DMS53 (cell line): ENCODE measurements at regions not wholly inside any gene's neighbourhood (a gene's known extent, or its start where the extent isn't known, plus 50 kb on each side); places are given as distances from the start of the nearest gene placed in this dataset.
"Not testable (repeated sequence)": the region's sequence is repeated elsewhere in the genome, so short reads cannot be mapped to it uniquely, and the experiment has no call there.

Experiments used
- DNase-seq: peaks from one replicate; lab custom pipeline; 2025; lab: John Stamatoyannopoulos, UW

DNA sequence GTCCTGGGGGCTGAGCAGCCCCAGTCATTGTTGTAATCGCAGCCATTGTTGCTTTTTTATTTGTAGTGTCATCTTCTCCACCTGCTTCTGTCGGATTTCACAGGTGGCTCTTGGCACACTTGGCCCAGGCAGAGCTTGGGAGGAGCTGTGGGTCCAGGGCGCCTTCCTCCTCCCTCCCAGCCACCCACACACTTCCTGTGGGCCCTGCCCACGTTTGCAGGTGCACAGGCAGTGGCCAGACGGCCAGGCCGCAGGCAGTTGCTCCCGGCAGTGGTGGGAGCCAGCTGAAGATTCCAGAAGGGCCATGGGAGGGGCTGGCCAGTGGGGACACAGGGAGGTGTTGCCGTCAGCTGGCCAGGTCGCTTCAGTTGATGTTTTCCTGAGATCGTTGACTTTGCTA is 1191.9 kb downstream of the BRD1 start:
- no peak for DNase-seq

DNA sequence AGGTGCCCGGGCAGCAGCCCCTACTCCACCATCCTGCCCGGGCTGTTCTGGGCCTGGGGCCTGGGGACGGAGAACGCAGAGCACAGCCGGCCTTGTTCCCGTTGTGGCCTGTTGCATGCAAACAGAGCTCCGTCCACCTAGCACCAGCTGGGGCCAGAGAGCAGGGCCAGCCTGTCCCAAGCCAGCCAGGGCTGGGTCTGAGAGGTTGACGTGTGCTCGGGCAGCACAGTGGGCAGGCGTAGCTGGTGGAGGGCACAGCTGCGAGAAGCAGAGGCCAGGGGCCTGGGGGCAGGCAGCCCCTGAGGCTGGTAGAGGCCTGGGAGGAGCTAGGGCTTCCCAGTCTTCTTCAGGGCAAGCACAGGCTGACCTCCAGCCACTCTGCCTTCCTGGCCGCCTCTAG is 1192.6 kb downstream of the BRD1 start:
- no peak for DNase-seq

DNA sequence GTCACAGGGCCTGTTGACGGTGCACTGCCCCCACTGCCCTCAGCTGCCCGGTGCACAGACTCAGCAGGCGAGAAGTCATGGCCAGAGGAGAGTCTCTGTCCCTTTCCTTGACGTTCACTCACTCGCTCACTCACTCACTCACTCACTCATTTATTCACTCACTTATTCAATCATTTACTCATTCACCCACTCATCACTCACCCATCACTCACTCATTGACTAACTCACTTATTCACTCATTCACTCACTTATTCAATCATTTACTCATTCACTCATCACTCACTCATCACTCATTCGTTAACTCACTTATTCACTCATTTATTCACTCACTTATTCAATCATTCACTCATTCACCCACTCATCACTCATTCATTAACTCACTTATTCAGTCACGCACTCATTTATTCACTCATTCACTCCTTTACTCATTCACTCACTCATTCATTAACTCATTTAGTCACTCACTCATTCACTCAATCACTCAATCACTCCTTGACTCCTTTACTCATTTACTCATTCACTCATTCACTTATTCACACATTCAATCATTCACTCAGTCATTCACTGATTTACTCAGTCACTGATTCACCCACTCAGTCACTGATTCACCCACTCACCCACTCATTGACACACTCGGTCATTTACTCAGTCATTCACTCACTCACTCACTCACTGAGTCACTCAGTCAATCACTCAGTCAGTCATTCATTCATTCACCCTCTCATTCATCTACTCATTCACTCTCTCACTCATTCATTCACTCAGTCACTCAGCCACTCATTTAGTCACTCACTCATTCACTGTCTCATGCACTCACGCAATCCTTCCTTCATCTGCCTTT is 1193.5 kb downstream of the BRD1 start:
- no peak for DNase-seq

DNA sequence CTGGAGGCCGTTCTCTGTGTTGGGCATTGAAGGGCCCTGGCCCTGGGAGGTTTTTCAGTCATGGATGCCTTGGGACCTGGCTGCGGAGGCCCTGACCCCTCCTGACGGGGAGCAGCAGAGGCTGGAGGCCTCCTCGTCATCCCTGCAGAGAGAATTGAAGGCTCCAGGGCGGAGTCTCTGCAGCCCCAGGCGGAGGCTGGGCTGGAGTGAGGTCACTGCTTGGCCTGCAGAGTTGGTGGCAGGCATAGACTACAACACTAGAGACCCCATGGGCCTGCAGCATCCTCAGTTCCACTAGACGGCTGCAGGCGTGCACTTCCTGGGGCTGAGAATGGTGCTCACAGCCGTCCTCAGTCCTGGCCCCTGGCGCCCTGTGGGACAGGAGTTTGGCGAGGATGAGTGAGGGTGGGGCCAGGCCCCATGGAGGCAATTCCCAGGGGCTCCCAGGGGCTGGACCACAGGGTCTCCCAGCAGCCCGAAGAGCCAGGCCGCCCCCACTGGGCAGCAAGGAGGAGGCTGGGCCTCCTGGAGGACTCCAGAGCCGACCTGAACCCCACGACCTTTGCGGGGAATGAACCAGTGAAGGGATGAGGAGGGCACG is 1194.9 kb downstream of the BRD1 start:
- DNase-seq, result no peak

DNA sequence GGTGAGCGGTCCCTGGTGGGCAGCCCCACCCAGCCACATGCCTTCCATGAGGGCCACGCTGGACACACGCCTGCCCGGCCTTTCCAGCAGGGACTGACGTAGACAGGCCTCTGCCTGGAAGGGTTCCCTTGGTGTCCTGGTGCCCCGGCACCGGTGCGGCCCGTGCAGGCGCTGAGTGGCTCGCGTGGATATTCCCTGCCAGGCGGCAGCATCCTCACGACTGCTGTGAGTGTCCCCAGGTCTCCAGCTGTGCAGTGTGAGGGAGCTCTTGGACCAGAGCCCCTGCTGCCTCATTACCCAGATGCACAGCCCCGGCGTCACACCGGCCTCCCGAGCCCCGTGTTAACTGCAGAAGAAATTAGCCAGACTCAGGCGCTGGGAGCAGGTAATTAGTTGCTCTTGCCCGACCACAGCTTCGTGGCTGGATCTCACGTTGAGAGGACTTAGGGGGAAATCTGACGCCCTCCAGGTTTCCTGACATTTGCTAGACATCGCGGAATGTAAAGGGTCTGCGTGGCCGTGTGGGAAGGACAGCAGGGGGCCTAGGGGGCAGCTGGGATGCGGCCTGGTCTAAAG is 1196.3 kb downstream of the BRD1 start:
- no peak for DNase-seq

DNA sequence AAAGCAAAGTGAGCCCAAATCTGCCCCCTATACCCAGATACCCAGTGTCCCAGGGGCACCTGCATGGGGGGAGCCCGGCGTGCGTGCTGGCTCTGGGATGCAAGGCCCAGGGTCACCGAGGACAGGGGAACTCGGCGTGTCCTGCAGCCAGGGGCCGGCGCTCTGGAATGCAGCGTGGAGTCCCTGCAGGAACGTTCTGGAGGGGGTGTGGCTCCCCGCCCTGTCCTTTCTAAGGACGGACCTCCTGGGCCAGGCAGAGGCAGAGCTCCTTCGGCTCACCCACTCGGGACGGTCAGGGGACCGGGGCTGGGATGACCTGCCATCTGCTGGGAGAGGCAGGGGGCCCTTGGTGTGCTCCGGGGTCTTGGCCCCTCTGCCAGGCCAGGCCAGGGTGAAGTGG is 1196.8 kb downstream of the BRD1 start:
- DNase-seq, result no peak

DNA sequence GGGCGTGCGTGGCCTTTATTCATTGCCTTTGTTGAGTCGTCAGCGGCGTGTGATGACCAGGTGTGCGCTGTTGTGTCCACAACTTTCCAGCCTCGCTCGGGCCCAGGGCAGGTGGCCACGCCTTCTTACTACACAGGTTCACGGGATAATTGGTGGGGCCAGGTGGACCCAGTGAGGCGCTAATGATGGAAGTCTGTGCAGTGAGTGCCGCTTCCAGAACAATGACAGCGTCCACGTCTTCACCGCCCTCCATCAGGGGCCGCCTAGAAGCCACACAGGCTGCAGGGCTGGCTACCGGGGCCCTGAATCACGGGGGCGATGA is 1197.3 kb downstream of the BRD1 start:
- DNase-seq, result no peak

DNA sequence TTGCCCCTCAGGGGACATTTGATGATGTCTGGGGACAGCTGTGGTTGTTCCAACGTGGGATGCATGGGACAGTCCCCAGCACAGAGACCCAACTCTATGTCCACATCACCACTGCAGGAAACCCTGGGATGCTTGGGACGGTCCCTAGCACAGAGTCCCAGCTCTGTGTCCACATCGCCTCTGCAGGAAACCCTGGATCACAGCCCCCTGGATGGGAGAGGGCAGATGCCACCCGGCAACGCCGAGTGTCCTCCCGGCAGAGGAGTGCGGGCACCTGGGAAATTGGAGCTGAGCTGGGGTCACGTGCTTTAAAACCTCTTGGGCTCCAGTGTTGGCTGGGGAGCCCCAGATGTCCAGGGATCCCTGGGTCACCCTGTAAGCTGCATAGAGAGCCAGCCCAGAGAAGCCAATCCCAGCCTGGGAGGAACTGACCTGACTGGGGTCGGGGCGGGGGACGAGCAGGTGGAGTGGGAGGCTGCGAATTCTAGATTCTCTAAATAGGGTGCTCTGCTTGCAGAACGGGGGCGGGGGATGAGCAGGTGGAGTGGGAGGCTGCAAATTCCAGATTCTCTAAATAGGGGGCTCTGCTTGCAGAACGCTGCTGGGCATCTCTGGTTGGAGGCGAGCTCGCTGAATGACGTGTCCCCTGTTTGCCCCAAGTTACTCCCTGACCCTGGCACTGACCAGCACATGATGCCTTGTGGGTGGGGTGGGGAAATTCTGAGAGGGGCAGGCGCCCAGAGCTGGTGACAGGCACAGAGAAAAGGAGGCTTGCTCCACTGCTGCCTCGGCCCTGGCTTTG is 1197.8 kb downstream of the BRD1 start:
- no peak for DNase-seq

DNA sequence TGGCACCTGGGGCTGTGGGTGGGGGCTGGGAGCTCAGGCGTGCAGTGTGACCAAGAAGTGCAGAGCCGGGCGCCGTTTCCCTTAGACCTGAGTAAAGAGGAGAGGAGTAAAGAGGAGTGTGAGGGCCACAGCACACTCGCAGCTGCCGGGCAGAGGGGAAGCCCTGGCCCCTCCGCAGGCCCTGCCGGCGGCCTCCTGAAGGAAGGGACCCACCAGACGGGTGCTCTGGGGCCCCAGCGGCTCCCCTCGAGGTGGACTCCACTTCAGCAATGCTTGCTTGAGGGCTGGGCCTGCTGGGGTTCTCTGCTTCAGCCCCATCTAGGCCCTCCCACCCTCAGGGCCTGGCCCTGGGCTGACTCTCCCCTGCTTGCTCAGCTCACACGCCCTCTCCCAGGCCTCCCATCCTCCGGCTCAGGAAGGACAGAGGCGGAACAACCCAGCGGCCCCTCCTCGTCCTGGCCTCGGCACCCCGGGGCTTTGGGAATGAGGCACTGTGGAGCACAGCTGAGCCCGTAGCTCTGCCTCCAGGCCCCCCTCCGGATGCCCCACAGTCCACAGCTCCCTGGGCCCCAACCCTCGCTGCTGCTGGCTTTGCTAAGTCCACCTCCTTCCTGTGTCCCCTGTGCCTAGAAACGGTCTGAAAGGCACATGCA is 1198.7 kb downstream of the BRD1 start:
- no peak for DNase-seq

DNA sequence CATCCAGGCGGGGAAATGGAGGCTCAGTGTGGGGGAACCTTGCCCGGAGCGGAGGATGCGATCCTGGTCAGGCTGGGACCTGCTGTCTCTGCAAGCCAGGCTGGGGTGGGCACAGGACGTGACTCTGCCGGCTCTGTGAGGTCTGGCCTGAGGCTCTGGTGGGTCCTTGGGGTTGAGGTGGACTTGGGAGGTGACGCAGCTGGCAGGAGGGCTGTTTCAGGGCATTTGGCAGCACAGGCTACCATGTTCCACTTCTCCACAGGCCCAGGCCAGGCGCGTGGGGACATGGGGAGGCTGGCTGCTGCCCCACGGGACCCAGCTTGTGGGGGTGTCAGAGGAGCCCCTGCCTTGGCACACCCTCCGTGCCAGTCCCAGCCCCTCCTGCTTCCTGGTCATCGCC is 1199.7 kb downstream of the BRD1 start:
- no peak for DNase-seq

DNA sequence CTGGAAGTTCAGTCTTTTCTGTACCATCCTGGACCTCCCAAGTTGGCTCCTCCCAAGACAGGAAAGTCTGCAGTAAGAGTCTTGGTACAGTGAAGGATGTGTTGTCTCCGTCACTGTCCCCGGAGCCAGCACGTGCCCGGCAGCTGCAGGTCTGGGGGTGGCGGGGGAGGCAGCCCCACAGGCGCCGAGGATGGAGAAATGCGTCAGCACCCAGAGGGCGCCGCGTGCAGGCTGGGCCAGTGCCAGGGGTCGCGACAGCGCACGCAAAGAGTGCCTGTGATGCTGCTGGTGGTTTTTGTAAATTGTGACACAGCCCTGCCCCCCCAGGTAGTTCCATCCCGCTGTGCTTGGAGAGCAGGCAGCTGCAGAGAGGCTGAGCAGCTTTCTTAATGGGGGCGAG is 1200.5 kb downstream of the BRD1 start:
- DNase-seq, result no peak

DNA sequence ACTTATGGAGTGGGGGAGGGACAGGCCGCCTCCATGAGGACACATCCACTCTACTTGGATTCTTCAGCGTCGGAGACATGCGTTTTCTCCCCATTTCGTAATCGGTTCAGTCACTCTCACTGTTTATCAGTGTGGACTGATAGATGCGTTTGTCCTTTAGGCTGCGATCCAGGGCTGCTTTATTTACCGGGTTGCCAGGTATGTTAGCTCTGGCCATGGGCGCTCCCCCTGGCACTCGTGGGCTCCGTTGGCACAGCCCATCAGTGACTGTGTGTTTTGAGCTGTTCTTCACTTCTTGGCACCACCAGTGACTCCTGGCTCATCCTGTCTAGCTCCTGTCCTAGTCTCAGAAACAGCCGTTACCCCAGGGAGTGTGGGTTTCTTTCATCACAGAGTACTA is 1203.3 kb downstream of the BRD1 start:
- DNase-seq, result no peak

DNA sequence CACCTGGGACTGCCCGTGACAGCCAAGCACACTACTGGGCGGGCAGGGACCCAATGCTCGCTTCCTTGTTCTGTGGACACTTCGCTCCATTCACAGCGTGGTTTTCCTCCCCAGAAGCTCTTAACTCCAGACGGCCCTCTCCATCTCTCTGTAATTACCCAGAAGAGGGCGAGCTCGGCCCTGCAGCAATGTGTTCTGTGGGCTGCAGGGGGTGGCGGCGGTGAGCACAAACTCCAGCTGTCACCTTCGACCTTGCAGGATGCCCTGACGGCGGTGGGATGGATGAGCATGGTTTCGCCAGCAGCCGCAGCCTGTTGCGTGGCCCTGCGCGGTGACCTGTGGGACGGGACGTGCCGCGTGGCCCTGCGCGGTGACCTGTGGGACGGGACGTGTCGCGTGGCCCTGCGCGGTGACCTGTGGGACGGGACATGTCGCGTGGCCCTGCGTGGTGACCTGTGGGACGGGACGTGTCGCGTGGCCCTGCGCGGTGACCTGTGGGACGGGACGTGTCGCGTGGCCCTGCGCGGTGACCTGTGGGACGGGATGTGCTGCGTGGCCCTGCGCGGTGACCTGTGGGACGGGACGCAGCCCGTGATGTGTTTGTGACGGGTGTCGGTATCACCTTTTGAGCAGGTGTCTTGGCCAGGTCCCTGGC is 1204.7 kb downstream of the BRD1 start:
- DNase-seq, result no peak

DNA sequence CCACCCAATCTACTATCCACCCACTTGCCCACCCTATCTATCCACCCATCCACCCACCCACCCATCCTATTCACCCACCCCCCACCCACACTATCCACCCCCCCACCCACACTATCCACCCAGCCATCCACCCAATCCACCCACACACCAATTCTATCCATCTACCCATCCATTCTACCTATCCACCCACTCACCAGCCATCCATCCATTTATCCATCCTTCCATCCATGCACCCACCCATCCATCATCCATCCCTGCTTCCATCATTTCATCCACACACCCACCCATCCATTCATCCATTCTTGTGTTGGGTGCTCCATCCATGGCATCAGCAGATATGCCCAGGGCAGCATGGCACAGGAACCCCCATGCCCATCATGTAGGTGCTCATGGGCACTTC is 1206.6 kb downstream of the BRD1 start:
- DNase-seq, result no peak

DNA sequence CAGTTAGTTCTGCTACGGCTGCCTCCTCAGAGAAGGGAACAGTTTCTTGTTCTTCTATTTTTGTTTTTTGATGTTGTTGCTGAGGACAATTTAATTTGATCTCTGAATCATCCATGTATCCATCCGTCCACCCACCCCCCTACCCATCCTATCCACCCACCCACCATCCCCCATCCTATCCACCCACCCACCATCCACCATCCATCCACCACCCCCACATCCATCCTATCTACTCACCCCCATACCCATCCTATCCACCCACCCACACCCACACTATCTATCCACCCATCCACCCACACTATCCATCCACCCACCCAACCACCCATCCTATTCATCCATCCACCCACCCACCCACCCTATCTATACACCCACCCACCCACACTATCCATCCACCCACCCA is 1207.2 kb downstream of the BRD1 start:
- DNase-seq, result not testable (repeated sequence)

DNA sequence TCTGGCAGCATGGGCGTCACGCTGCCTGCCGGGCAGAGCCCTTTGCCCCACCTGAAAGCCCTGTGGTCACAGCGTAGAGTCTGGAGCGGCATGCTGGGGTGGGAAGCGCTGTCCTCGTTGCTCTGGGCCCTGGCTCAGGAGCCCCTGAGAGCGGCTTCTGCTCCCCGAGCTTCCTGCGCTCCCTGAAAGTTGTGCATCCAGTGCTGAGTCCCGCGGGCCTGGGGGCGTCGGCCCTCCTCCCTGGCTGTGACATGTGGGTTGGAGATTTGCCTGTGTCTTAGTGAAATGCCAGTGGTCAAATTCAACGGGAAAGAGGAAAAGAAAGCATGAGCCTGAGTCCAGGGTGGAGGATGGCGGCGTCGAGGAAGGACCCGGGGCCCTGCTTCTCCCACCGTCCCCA is 1208.0 kb downstream of the BRD1 start:
- no peak for DNase-seq

DNA sequence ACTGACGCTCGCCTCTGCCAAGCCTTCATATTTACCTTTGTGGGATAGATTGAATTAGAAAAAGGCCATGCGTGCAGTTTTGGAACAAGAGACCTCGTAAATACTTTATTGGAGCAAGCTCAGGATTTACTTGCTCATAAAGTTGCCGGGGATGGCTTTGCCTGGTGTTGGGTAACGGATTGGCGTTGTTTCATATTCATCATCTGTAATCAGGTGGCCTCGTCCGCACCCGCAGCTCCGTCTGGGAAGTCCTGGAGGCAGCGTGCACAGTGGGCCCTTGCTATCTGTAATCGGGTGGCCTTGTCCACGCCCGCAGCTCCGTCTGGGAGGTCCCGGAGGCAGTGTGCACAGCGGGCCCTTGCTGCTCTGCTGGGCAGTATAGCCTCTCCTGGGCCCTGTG is 1209.3 kb downstream of the BRD1 start:
- DNase-seq, result no peak

DNA sequence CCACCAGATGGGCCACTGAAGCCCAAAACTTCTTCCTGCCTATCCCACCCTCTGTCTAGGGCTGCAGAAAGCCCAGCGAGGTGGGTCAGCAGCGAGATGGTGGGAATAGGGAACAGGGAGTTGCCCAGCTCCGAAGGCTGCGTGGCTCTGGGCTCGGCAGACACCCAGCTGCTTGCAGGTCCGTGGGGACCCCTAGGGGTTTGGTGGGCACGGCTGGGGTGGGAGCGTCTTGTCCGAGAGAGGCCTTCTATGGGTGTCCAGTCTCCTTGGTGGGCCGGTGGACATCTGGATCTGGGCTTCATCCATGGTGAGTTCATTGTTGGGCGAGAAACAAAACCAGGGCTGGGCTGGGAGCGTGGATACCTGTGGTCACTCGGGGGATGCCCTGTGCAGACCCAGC is 1211.0 kb downstream of the BRD1 start:
- DNase-seq, result no peak

DNA sequence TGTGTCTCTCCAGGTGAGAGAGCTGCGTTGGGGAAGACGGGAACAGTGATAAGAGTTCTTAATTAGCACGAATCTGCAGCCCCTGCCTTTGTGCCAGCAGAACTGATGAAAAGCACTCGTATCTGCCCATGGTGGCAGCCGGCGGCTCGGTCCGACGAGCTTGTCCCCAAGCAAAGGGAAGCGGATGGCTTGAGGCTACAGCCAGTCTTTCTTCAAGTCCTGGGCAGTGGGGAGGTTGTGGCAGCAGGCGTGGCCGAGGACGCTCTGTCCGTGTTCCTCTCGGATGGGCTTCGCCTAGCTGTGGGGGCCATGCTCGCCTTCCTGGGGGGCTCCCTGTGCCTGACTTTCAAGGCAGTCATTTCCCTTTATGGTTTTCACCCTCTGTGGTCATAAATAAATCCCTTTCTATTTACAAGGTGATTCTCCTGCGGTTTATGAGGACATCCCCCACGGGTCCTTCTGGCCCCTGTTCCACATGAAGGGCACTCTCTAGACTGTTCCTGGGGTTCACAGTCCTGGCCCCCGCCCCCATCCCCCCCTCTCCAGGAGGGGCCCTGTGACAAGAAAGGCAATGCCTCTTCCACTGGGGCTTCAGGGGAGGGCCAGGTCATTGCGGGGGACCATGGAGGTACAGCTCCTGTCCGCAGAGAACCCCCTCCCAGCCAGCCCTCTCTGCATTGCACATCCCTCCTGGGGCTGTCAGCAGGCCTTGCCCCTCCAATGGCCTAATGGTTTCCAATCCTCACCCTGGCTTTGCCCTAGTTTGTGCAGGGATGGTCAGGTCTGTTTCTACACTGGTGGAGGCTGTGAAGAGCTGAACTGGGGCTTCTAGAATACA is 1212.3 kb downstream of the BRD1 start:
- no peak for DNase-seq

DNA sequence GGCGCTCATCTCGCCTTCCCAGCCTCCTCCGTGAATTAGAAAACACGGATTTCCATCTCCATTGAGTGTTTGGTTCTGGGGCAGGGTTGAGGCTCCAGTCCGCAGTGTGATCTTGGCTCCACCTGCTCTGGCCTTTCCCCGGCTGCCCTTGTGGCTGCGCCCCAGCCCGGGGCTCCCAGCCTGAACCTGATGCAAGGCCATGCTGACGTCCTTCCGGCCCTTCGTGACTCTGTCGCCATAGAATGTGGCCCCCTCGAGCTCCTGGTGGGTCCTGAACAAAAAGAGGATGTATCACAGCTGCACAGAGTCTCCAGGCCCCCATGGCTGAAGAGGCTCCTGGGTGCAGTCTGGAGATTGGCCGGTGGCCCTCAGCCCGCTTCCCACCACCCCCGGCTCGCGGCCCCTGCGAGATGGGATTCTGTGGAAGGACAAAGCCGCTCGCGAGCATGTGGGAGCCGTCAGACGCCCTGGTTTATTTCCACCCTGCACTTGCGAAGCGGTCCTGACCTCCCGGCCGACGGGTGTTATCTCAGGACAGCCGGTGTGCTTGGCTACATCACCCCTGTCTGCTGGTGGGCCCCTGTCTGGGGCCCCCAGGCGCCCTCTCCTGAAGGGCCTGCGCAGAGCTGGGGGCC is 1214.0 kb downstream of the BRD1 start:
- DNase-seq, result no peak
